RKO (cell line): ENCODE measurements at regions not wholly inside any gene's neighbourhood (a gene's known extent, or its start where the extent isn't known, plus 50 kb on each side); places are given as distances from the start of the nearest gene placed in this dataset.
"Not testable (repeated sequence)": the region's sequence is repeated elsewhere in the genome, so short reads cannot be mapped to it uniquely, and the experiment has no call there.

Experiments used
- DNase-seq: peaks from one replicate; pipeline ENCODE4 v3.0.0-alpha.2; 2016; ENCODE audit warnings: low spot score

DNA sequence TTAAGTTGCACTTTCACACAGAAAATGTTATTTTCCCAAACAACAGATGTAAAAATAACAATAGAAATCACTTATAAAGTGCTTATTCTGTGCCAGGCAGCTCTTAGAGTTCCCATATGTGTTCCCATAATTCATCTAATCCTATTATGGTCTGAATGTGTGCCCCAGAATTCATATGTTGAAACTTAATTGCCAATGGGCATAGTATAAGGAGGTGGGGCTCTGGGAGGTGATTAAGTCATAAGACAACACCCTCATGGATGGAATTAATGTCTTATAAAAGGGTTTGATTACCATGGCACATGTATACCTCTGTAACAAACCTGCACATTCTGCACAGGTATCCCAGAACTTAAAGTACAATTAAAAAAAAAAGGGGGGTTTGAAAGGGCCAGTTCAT, 92.7 kb downstream of the FZD1 start:
- DNase-seq, result no peak

DNA sequence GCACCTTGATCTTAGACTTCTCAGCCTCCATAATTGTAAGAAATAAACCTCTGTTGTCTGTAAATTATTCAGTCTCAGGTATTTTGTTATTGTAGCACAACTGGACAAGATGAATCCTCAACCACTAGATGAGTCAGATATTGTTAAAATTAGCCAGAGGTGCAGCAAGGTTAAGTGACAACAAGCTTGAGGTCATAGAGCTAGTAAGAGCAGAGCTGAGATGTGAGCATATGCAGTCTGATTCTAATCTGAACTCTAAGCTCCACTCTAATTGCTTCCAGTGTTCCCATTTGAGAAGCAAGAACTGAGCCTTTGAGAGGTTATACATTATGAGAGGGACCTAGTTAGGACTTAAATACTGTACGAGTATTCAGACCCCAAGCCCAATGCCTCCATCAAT, 93.1 kb downstream of the FZD1 start:
- peak; percentile 22 for DNase-seq

DNA sequence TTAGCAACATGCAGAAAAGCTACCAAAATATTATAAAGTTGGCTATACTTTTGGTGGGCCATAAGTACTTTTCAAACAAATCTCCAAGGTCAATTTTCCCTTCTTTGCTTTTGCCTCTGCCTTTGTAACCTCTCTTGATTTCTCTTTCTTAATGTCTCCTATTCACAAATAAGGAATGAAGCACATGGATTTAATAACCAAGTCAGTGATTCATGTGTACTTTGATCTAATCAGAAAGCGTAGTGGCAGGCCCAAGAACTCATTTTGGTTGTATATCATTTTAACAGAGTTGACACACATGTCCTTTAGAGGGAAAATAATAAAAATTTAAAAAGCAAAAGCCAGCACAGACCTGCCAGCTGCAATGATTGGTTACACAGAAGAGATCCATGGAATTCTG, 93.7 kb downstream of the FZD1 start:
- no peak for DNase-seq

DNA sequence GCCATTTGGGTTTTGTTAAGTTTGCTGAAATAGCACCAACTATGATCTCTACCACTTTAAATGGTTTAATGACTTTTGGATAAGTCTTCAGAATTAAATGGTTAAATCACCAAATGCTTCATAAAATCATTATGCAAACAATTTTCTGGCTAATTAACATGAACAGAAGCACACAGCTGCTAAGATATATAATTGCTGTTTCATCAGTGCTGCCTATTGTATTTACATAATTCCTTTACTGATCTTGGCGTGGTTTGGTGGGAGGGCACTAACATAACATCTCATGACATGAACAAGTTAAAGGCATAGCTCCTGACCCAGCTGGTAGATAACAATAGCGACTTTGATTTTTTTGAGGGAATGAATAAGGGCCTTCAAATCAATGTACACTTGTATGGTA, 94.1 kb downstream of the FZD1 start:
- no peak for DNase-seq

DNA sequence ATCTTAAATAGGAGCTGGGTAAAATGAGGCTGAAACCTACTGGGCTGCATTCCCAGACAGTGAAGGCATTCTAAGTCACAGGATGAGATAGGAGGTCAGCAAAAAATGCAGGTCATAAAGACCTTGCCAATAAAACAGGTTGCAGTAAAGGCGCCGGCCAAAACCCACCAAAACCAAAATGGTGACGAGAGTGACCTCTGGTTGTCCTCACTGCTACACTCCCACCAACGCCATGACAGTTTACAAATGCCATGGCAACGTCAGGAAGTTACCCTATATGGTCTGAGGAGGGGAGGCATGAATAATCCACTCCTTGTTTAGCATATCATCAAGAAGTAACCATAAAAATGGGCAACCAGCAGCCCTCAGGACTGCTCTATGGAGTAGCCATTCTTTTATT, 100.9 kb downstream of the FZD1 start:
- not testable (repeated sequence) for DNase-seq

DNA sequence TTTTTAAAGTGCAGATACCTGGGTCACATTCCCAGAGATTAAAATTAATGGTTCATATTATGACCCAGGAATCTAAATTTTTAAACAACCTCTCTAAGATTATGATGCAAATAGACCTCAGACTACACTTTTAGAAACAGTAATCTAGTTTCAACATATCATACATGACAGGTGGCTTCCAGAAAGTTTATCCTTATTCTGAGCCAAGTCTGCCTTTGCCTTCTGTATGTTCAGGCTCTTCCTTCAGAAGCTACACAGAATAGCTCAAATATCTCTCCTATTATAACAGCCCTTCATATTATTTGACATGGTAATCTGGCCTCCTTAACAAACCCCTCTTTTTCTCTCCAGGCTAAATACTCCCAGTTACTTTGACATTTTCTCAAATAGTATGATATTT, 101.9 kb downstream of the FZD1 start:
- DNase-seq, result no peak

DNA sequence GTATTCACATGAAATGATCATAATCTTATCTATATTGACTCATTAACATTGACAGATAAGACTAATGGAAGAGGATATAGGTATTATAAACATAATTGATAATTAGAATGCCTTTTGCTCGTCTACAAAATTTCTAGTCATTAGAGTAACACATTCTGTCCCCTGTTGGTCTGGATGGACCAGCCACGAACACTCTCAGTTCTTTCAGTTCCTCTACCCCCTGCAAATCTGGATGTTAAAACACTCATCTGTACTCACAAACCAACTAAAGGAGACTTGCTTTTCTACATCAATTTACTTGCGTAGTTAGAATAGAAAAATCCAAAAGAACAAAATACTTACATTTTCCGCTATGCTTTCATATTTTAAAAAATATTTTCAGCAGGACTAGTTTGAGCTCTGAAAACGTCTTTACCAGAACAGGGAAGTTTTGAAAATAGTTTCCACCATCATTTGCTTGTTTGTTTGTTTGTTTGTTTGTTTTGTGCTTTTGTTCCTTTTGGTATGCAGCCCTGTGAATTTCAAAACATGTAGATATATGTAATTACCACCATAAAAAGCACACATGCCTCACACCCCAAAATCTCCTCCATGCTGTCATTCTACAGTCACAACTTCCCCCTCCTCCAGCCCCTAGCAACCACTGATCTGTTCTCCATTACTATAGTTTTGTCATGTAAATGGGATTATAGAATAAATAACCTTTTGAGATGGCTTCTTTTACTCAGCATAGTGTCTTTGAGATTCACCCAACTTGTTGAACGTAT, 103.8 kb downstream of the FZD1 start:
- DNase-seq, result no peak

DNA sequence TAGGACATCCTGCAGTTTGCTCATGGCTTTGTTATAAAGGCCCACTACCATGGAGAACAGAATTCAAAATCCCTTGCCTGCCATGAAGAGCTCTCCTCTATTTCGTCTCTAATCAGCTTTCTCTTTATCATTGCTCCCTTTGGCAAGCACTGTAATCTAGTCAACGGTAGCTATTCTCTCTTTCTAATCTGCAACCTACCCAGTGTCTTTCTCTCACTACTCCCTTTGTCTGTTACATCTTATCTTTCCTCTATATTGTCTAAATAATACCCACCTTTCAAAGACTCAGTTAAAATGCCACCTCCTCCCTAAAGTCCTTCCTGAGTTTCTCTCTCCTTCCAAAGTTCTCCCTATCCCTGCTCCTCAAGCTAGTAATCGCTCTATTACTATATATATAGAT, 108.1 kb downstream of the FZD1 start:
- DNase-seq, result no peak

DNA sequence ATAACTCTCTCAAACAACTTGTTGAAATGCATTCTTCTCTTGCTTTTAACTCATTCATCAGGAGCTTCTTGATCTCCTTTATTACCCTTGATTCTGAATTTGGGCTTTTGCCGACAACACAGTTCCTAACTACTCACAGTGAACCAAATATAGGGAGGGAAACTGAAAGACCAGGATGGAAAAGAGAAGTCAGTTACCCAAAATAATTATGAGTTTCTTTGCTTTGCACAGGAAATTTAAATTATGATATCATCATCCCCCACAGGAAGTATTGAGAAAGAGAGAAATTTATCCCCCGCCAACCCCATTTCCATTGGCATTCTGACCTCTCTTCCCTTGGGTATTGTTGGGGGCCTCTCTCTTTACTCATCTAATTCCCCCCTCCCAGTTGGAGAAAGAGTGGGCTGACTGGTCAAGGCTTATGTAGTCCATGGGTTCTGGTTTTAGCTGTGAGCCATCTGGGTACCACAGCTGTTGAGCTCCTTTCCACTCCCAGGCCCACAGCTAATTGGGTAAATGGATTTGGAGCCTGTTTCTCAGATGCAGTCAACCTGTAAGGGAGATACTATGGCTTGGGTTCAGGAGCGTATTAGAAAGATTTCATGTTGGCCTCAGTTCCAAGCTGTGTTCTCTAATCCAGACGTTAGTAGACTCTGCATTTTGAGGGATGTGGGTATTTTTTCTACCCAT, 109.0 kb downstream of the FZD1 start:
- no peak for DNase-seq

DNA sequence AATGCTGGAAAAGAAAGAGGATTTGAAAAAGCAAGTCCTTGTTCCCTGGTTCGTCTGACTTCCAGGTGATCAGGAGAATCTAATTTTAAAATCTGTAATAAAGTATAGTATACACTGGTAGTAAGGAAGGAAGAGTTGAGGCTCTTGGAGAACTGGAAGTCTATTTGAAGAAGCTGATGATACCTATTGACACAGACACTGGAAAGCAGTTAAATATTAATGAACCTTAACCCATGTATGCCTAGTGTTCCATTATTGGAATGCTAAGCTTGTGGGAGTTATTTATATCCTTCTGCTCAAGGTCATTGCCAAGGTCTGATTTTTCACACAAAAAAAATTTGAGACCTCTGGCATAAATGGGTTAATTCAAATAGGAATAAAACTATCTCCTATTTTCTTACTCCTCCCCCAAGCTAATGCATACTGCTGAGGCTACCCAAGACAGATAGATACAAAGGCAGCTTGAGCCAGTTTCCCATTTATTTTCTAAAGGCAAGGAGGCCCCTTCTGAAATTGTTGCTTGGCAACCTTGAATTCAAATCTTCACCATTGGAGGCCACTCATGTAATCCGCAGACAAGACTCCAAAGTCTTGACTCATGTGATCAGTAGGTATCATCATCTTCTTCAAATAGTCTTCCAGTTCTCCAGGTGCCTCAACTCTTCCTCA, 110.2 kb downstream of the FZD1 start:
- DNase-seq, result no peak

DNA sequence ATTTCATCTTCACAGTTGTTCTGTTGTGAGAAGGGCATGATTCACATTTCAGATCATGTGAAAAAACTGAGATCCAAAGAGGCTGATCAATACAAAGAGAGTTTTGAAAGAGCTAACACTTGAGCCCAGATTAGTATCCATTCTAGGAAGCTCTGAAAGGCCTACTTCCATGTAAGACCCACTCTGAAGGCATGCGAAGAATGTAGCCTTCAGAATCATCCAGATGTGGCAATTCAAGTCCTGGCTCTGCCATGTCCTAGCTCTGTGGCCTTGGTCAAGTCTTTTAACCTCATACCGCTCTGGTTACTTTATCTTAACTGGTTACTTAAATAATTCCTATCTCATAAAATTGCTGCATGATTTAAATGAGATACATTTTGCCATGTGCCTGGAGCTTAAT, 111.1 kb downstream of the FZD1 start:
- DNase-seq, result no peak

DNA sequence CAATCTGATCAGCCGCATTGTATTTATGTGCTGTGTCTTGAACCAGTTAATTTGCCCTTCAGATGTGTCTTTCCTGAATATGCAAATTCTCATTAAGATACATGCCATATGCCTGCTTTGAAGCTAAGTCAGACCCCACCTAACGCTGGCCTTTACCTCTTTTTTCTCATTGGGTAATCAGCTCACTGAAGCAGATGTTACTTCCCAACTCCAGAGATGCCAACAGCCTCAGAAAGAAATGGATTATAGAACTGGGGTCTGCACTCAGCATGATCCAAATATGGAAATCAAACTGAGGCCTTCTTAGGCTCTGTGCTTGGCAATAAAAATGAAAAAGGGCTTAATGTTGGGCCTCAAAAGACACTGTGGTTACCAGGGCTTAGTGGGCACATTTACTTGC, 113.9 kb downstream of the FZD1 start:
- no peak for DNase-seq

DNA sequence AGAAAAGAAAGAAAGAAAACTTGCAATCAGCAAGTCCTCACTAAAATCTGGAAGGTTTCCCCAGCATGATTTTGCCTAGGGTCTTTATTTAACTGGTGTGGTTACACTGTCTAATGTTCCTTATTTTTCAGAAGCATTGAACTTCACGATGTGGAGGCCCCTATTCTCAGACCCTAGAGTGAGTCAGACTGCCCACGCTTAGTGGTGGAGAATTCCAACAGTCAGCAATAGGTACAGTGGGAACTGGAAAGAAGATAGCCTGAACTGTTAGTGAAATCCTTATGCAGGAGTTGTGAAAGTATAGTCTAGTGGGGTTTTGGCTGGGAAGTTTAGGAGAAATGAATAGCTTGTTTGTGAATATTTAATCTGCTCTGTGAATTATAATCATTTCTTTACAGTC, 115.0 kb downstream of the FZD1 start:
- no peak for DNase-seq

DNA sequence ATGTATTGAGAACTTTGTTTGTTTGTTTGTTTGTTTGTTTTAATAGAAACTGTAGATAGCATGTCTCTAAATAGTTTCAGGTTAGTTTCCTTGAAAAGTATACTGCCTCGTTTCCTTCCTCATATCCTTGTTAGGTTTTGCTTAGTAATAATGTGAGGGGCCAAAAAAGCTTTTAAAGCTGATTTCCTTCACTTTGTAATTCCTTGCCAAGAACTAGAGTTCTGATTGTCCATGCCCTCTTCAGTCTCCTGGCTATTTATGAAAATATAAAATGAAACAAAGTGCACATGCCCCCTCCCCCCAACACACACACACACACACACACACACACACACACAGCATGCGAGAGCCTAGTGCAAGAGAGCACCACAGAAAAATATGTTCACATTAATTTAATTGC, 115.8 kb downstream of the FZD1 start:
- no peak for DNase-seq

DNA sequence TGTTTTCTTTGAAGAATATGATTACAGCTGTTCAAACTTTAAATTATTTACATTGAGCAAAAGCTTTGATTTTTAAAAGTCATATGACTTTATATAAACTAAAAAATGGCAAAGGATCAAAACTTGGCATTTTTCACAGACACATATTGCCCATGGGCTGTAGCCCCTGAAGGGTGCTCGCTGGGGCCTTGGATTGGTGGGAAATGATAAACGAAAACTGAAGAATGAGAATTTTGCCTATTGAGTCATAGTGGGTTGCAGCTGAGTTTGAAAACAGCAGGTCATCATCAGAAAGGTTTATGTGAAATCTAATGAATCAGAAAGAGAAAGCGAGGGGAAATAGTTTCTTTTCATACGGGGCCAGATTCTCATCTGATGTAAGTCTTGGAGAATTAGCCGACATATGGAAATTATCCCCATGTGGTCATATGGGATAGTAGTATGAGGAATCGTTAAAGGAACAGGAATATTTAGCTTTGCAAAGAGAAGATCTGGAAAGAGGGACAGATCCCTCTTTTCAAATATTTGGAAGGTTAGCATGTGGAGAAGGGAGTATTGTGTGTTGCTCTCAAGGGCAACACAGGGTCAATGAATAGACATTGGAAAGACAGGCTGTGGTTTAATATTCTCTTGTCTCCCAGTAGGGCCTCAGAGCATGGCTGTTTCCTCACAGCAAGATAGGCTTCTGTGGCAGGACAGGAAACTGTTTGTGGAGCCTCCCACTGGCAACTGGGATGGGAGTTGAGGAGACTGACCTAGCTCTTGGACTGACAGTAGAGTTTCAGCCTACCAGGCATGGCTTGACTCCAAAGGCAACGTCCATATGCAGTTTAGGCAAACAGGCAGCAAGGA, 119.0 kb downstream of the FZD1 start:
- DNase-seq, result no peak

DNA sequence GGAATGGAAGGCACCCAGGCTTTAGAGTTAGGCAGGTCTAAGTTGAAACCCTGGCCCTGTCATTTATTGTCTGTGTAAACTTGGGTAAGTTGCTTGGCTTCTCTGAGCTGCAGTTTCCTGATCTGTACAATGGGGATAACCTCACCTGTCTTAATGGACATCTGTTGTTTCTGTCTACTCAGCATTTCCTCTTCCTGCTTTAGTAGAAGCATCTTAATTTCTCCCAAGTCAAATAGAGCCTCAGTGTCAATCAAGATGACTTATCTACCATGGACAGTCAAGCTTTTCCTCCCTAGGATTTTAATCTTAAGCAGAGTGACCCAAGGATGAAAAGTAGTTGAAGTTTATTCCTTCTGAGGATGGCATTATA, 119.7 kb downstream of the FZD1 start:
- no peak for DNase-seq

DNA sequence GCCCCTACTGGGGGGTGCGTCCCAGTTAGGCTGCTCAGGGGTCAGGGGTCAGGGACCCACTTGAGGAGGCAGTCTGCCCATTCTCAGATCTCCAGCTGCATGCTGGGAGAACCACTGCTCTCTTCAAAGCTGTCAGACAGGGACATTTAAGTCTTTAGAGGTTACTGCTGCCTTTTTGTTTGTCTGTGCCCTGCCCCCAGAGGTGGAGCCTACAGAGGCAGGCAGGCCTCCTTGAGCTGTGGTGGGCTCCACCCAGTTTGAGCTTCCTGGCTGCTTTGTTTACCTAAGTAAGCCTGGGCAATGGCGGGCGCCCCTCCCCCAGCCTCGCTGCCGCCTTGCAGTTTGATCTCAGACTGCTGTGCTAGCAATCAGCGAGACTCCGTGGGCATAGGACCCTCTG, 130.5 kb downstream of the FZD1 start:
- DNase-seq, result not testable (repeated sequence)

DNA sequence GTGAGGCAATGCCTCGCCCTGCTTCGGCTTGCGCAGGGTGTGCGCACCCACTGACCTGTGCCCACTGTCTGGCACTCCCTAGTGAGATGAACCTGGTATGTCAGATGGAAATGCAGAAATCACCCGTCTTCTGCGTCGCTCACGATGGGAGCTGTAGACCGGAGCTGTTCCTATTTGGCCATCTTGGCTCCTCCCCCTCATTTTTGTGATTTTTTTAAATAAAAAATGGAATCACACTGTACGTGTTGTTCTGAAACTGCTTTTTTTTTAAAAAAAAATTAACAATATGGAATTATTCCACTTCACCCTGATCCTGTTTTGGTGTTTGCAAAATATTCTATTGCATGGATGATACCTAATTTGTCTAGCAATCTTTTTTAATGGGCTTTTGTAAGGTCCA, 131.1 kb downstream of the FZD1 start:
- not testable (repeated sequence) for DNase-seq

DNA sequence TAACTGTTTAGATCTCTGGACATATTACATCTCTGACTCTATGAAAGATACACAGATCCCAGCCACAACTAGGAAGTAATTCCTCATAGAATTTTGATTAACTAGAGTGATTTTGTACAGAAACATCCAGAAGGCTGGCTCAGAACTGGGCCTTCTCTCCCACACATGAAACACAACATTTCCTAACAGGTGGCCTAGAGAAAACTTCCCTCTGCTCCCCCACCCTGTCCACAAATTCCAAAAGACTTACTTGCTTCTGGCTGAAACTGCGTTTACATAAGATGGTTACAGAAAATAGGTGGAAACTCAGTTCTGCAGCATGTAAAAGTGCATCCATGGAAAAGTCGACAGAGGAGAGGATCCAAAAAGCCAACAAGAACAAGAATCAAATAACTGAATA, 132.9 kb downstream of the FZD1 start:
- no peak for DNase-seq

DNA sequence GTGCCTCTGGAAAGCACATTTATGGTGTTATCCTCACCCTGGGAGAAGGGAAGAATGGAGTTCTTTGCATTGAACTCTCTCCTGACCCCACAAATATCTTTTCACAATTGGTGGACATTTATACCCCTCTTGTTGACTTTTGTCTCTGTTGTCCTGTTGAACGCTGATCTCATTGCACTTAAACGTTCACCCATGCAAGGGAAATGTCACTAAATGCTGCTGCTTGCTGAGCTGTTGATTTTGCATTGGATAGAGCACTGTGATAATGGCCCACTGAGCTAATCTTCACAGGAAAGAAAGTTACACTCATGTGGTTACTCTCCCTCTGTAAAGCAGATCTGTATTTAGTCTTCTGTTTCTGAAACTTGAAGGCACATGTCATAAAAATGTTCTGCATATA, 133.4 kb downstream of the FZD1 start:
- DNase-seq, result no peak

DNA sequence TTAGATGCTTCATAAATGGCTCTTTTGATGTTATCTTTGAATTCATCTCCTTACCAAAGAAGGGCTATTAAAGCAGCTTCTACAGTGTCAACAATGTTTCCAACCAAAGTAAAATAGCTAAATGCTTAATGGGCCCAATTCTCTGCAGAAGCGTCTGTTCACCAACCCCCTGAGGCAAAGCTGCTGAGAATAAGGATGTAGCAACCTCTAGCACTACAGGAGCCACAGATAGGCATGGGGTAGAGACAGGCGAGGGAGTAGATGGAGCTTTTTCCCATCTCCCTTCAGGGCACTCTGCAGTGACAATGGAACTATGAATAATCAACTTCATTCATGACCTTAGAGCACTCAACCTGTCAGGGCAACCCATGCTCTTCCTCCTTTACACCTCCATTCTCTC, 134.1 kb downstream of the FZD1 start:
- no peak for DNase-seq

DNA sequence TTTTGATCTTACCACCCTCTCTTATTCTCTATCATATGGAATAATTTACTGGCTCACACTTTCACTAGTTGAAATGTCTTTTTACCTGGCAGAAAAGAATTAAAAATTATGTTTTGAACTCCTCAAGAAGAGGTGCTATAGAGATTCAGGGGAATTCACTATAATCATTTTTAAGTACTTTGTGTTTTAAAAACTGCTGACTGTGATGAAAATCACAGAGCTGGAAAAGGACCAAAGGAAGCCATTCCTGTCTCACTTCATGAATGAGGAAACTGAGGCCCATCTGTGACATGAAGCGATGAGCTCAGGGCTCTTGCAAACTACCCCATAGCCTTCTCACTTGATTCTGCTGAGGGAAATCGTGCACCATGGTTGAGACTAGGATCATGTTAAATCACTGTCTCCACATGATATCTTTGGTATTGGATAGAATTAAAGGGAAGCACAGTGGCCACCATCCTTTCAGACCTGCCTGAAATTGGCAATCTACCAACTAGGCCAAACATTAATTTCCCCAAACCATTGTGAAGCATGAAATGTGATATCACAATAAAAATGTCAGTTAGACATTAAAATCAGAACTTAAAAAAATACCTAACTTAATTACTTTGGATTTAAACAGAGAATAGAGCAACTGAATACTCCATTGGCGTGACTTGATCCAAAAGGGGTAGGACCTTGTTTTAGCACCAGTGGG, 141.0 kb downstream of the FZD1 start:
- no peak for DNase-seq
